CD4-positive, alpha-beta T cell treated with Interleukin-6 at 100 ng/mL for 8 hours (primary cell): ENCODE measurements at regions not wholly inside any gene's neighbourhood (a gene's known extent, or its start where the extent isn't known, plus 50 kb on each side); places are given as distances from the start of the nearest gene placed in this dataset.

Experiments used
- DNase-seq: peaks from one replicate; pipeline ENCODE4 v3.0.0-alpha.2; 2020; ENCODE audit warnings: mixed read lengths, low spot score

DNA sequence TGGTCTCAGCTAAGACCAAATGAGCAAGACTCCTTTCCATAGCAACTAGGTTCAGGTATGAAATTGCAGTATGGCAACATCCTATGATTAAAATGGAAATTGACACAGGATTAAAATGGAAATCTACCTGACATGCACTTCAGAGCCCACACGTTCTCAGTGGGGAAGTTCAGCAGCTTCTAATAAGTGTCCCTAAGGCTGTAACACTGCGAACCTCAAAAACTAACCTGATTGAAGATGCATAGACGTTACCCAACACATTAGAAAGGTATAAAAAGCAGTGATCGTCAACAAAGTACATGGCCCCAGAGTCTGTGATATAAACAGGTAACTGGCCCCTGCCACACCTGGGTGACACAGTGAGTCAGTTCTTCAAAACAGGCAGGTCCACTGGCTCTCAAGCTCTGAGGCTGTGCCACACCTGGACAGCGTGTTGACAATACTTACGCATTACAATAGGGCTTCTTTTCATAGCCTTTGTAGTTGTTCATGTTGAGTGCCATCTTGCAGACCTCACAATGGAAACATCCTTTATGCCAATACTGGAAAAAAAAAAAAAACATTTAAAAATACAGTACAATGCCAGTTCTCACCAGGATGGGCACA lies 274.9 kb upstream of the NEBL start:
- DNase-seq: no peak

DNA sequence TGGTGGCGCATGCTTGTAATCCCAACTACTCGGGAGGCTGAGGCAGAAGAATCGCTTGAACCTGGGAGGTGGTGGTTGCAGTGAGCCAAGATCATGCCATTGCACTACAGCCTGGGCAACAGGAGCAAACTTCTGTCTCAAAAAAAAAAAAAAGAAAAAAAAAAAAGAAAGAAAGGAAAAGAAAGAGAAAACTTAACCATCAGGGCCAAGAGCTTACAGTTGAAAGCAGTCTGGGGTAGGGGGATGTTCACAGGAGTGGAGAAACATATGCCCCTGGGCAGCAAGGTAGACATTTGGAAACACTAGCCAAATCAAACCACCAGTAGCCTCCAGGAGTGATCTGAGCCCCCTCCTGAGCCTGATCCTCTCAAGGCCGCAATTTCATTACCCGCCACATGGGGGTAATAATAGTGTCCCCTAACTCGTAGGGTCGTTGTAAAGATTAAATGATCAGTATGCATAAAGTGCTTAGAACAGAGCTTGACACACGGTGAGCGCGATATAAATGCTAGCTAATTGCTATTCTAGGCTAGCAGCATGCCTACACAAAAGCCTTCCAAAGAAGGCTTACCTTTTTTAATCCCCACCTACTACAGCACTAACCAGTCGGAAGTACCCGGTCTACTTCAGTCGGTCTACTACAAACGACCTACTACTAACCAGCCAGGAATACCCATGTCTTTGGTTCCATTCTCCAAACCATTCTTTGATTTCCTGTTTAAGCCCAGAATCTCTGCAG lies 274.3 kb upstream of the NEBL start:
- no peak for DNase-seq

DNA sequence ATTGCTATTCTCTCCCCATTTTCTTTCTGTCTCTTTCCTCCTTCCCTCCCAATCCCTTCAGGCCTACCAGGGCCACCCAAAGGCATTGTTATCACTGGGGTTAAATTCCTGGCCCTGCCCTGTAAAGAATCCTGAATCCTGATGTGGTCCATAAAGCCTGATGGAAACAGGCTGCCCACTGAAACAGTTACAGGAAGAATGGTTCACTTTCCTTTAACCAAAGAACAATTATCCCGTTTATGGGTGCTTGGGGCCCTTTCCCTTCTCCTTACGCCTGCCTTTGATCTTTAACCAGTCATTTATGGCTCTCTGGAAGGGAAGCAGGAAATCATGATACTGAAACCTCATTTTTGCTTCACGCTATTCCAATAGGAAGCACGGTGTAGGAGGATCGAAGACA lies 273.1 kb upstream of the NEBL start:
- DNase-seq: no peak

DNA sequence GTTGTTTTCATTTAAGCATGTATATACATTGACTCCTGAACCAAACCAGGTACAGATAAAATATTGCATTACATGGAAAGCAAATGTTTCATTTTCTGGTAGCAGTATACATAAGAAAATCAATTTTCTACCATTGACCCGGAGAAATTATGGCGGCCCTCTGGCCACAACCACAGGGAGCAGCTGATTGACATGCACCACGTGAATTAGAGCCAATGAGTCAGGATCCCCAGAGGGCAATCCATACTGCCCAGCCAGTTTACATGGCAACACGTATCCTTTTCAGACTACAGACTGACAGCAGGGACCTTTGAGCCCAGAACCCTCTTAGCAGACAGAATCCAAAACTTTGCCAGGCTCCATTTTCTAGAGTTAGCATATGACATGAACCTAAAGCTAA lies 272.2 kb upstream of the NEBL start:
- no peak for DNase-seq

DNA sequence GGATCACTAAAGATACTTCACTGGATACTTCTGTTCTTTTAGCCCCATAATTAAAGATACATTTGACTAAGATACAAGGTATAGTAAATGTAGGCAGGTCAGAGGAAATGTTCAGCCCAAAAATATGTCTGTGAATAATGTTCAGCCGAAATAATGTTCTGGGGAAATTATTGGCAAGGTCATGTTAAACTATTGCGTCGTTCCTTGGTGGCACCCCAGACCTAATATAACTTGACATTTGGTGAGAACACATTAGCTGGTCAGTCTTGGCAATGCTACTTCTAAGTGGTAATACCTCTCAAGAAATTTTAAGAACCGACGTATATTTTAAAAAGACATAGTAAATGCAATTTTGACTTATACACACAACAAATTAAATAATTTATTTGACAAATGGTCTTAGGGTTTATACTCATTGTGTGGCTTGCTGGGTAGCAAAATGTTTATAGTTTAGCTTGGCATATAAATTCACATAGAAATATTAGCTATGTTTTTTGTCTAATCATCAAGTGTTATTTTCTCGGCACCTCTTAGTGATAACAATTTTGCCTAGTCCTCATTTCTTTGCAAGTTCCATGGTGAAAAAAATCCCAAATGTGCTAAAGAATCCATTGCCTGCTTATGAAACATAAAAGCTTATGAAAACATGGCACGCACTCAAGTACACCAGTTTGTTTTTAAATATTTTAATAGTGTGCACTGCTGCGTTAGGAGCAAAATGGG lies 270.3 kb upstream of the NEBL start:
- no peak for DNase-seq

DNA sequence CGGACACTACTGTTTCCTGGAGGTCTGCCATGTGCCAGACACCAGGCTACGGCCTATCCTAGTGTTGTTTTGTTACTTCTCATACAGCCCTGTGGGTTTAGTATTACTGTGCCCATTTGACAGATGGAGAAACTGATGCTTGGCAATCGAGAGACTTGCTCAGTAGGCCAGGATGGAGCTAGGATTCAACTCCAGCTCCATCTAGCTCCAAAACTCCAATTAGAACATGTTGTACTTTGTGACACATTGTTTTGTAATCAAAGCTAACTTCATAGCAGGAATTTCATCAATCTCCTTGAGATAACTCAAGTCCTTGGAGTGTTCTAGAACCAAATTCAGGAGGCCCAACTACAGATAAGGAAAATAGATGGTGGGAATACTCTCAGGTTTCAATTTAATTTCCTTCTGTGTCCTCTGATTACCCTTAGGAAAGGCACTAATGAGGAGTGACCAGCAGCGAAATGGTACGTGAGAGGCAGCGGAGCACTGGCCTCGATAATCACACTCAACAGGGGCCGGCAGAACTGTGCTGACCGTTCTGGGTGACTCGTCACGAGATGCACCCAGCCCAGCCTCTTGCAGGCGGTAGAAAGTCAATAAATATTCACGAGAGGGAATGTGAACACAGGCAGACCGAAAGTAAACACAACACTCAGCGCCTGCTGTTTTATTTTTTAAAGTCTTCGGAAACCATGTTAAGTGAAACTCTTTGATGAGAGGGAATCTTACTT lies 269.6 kb upstream of the NEBL start:
- DNase-seq: no peak

DNA sequence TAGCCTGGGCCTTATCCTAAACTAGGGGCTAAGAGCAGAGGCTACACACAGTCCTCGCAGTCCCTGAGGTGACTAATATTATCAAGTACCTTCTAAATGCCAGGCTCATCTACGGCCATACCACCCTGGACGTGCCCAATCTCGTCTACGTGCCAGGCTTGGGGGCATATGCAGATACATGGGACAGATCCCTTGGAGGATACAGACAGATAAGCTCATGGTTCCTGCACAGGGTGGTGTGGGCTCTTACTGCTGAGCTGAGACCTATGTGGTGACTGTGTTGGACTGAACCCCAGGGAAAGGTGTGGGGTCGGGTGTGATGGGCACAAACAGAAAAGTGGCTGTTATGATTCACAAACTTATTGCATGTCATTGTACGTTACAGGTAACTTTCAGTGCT lies 268.4 kb upstream of the NEBL start:
- no peak for DNase-seq

DNA sequence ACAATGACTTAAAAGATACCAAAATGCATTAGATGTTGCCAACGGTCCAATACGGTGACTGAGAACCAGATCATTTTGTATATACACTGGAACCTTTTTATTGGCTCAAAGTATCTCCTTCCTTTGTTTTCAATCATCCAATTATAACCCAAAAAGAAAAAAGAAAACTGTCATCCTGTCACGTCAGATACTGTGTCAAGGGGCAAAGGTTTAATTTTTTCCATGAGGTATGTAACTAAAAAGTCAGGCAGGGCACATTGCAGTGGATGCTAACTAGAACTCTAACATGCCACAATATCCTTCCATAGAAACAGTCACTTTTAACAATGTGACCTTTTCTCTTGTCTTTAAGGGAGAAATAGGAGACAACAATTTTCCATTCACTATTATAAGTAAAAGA lies 267.6 kb upstream of the NEBL start:
- no peak for DNase-seq

DNA sequence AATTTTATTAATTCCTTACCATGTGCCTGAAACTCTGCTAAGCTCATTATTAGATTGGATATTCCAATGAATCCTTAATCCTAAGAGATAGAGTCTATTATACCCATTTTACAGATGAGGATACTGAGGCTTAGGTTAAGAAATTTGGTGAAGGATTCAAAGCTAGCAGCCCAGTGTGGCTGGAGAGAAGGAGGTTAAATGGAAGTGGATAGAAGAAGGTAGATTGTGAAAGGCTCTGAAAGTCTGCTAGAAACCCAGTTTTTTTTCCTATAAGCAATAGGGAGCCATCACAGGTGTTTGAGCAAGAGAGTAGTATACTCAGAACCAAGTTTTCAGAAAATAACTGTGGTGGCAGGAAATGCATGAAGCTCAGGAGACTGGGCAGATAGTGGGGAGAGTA lies 265.8 kb upstream of the NEBL start:
- no peak for DNase-seq

DNA sequence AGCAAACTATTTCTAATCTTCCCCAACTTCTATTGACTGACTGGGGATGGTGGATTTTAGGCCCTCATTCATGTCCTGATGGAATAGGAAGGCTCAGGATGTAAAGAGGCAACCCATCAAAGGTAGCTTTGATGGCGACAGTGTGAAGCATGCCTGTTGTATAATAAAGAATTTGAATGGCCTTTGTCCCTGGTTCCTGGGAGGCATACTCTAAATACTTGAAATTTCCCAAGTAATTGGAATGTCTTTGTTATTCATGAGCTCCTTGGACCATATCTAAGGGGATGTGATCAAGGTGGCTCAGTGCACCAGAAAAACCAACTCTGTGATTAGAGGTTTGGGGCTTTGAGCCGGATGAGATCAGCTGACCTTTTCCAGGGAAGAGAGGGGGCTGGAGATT lies 264.5 kb upstream of the NEBL start:
- DNase-seq: no peak

DNA sequence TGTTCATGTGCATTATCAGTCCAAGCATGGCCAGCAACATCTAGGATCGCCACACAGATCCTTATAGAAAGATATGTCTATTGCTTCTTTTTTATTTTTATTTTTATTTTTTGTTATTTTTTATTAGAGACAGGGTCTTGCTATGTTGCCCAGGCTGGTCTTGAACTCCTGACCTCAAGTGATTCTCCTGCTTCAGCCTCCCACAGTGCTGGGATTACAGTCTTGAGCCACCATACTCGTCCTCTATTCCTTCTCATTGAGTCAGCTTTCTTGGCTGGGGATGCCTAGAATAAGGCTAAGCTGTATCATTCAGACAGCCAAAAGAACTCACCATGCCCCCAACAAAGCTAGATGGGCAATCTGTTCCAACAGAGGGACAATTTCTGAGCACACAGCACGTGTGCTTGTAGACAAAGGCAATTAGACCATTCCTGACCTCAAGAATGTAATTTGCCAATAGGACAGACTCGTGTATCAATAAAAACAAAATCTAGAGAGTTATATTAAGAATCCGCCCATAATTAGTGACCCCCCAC lies 264.0 kb upstream of the NEBL start:
- no peak for DNase-seq

DNA sequence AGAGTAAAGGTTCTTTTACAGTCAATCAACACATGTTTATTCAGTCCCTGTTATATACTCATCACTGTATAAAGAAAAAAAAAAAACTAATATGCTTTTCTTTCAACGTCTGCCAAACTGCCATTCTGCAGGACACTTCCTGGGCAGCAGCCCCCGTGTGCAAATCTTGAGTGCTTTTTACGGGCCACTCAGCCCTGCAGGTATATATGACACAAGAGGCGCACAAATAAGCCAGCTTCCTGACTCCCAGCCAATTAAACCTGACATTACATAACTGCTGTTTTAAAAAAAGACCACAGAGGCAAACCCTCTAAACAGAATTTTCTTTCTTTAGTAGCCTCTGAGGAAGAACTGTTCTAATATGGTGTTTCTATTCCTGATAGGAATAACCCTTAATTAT lies 263.0 kb upstream of the NEBL start:
- no peak for DNase-seq

DNA sequence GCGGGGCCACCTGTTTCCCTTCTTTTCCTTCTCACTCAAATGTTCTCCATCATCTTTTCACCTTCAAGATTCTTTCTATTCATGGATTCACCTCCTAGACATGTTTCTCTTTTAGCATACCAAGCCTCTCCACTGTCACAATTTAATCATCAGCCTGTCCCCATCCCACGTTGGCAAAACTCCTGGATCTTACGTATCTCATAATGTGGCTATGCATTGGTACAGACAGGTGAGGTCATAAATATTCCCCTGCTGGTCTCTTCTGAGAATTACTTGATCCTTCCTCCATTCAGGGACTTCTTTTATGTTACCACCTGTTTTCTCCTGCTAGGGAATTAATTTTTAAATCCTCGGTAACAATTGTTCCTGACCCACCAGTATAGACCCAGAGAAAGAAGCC lies 262.6 kb upstream of the NEBL start:
- DNase-seq: no peak

DNA sequence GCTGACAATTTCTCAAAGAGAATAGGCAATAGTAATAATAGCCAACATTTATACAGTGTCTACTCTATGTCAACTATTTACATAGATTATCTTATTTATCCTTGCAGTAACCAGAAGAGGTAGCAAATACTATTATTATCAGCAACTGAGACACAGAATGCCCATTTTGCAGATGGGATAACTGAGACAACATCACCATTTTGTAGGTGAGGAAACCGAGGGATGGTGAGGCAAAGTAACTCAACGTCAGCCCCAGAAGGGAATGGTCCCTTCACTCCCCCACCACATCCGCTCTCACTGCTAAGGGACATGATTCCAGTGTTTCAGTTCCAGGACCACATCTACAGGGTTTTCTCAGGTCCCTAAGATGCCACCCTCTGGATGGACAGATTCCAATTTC lies 261.2 kb upstream of the NEBL start:
- no peak for DNase-seq

DNA sequence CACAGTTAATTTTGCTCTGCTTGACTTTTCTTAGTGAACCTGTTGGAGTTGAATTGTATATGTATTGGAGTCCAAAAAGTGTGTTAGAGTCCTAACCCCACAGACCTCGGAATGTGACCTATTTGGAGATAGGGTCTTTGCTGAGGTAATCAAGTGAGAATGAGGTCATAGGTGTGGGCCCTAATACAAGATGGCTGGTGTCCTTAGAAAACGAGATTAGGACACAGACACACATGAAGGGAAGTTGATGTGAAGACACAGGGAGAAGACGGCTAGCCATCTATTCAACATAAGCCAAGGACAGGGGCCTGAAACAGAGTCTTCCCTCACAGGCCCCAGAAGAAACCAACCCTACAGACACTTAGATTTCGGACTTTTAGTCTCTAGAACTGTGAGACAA lies 260.6 kb upstream of the NEBL start:
- no peak for DNase-seq

DNA sequence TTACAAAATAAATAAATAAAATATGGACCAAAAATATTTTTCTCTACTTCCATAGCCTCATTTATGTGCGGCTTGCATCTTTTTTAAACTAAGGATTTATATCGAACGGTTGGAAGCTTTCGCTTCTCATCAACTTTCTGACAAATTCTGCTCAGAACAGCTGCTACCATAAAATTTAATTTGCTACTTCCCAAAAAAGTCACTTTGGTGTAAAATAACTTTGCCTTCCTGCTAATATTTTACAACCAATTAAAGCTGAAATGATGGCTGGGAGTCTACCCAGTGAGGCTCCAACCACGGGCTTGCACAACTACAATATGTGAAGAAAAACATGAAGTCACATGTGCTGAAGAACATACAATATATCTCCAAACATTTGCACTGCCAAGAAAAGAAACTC lies 253.1 kb upstream of the NEBL start:
- DNase-seq: no peak

DNA sequence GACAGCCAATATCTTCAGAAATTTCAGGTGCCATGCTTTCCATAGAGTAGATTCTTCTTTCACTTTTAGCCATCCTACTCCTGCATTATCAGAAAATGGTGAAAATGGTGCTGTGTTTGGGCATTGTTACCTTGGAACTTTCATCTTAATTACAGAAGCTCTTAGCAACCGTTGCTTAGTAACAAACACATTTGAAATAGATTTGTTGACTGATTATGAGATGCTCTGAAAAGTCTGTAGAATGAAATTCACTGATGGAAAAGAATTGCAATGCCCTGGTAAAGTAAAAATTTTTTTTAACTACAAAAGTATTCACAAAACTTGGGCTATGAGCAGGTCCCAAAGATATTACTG lies 249.3 kb upstream of the NEBL start:
- no peak for DNase-seq

DNA sequence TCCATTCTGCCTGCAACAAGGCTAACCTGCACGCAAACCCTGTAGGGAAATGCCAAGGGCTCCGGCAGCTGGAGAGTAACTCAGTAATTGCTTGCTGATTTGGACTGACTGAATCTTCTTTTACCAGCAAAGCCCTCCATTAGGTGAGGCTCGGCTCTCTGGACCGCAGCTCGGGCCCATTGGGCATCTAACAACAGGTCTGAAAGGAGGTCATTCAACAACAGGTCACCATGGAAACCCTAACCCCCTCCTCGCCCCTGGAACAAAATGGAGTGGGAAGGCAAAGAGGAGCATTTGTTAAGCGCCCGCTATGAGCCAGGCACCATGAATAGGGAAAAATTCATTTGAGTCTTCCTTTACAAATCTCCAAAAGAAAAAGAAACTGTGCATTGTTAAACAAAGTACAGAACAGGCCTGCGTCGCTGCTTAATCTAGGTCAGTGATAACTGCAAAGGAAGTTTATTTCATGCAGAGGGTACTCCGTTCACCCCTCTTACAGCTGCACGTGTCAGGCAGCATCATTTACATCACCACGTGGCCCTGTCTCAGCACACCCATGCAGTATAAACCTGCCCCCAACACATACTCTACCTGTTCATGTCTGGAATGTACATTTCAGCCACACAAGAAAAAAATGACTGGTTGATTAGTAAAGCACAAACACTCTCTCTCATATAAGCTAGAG lies 248.8 kb upstream of the NEBL start:
- DNase-seq: no peak

DNA sequence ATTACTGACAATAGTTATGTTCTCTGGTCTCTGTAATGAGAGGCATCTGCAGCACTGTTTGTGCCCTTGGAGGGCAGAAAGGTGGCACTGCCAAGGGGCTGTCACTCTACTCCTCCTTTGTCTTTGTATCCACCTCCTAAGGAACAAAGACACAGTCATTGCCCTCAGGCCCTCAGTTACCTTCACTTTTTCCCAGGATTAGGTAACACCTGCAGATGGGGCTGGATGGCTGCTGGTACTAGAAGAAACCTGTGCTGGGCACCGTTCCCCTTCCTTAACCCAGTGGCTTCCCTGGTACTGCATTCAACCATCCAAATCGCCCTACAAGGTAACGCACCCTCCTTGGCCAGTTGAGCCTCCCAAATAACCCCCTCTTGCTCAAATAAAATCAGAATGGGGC lies 246.9 kb upstream of the NEBL start:
- no peak for DNase-seq

DNA sequence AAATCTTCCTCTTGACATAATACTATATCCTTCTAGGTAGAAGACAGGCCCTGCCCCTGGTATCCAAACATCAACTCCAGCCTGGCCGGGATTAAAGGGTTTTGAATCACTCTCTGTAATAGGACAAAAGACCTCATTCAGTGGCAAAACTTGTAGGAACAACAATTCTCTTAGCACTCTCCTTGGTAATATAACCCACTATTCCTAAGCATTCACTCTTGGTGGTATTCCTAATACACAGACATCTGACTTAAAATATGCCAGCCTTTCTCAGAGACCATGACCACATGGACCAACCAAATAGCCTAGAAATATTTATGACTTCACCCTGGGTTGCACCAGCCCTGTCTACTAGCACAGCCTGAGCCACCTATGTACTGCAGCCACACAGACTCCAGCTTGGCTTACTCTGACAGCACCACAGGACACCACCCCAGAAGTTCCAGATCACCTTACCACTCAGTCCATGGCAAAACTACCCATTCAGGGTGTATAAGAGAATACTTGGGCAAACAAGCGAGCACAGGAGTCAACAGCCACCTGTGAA lies 244.9 kb upstream of the NEBL start:
- DNase-seq: no peak

DNA sequence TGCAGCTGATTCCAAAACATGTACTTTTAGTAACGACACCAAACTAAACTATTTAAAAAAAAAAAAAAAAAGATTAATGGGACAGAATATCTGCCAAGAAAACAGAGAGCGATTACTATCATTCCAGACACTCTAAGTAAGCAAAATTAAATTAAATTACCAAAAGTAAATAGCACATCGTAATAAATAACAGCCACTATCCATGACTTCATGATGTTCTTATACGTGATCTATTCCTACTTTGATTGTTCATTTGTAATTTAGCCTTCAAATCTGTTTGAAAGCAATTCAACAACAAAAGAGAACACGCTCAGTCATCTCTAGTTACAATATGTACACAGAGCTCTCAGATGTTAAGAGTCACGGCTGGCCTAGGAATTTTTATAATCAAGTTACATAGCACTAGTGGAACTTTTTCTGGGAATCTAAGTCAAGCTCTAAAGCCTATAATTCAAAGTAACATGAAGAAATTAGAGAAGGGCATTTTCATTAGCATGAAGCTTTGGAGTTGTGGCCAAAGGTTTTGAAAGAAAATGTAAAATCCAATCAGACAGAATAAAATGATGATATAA lies 241.7 kb upstream of the NEBL start:
- DNase-seq: no peak
